GM18505 (cell line): ENCODE measurements at regions not wholly inside any gene's neighbourhood (a gene's known extent, or its start where the extent isn't known, plus 50 kb on each side); places are given as distances from the start of the nearest gene placed in this dataset.
"Not testable (repeated sequence)": the region's sequence is repeated elsewhere in the genome, so short reads cannot be mapped to it uniquely, and the experiment has no call there.

ENCODE experiments used
- ATAC-seq: cut with Tn5 transposase; IDR thresholded peaks from one replicate; pipeline ENCODE4 v1.9.1; 2021; ENCODE audit not compliant: unreplicated experiment
- POLR2A ChIP-seq: IDR thresholded peaks from 4 replicates; pipeline ENCODE4 v1.6.1; 2011; ENCODE audit warnings: borderline replicate concordance; ENCODE audit not compliant: insufficient read depth, insufficient read length; ENCODE audit errors: extremely low read depth

DNA sequence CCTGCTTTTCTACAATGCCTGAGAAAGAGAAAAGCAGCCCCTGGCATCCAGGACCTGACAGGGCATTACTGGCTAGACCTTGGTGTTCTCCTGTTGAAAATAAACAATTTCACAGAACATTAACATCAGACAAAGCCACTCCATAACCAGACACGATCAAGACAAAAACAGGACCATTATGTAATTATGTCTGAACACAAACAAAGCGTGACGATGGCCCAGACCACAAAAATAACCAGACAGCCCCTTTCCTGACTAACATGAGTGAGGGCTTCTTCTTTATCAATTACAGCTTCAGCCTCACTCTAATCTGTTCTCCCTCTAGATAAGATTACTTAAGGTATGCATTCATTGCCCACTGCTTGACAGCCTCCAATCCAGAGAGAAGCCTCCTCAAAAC, 172.7 kb upstream of the LMCD1 start:
- no peak for ATAC-seq
- TF ChIP-seq POLR2A = no peak

DNA sequence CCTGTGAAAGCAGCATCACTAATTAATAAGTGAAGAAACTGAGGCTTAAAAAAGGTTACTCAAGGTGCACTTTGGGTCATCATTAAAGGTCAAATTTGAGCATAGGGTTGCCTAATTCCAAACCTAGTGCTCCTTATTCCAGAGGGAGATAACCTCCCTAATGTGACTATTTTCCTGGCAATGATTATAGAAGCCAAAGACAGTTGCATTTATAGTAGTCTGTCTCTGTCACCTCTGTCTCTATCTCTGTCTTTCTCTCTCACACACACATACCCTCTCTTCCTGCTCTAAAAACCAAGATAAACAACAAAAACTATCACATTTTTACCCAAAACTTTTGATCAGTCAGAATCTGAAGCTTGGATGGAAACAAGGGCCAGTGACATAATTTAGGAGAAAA, 172.0 kb upstream of the LMCD1 start:
- ATAC-seq = no peak
- no peak for TF ChIP-seq POLR2A

DNA sequence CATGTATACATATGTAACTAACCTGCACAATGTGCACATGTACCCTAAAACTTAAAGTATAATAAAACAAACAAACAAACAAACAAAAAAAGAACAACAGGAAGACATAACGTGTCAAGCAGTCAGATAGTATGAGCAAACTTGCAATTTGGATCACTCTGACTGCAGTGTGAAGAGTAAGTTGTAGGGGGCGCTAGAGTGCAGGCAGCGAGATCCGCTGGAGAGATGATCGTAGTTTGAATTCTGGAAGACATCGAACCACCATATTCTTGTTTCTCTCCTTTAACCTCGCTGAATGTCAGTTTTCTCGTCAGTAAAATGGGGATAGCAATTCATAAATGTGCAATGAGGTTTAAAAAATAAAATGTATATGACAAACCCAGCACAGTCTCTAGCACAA, 165.2 kb upstream of the LMCD1 start:
- TF ChIP-seq POLR2A = no peak
- no peak for ATAC-seq

DNA sequence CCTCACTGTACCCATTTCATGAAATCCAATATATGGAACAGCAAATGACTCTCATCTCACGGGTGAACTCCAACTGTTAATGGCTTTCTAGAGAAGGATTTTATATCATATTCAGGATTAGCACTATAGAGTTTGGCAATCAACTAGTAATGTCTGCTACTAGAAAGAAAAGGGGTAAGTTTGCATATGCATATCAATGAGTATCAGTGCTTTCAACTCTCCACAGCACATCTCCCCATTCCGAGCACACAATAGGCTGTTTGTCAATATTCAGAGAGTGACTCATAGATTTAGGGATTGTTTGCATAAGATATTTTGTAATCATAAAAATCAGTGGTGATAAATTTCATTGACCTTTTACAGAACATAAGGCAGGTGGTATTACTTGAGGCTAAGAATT, 163.2 kb upstream of the LMCD1 start:
- no peak for TF ChIP-seq POLR2A

DNA sequence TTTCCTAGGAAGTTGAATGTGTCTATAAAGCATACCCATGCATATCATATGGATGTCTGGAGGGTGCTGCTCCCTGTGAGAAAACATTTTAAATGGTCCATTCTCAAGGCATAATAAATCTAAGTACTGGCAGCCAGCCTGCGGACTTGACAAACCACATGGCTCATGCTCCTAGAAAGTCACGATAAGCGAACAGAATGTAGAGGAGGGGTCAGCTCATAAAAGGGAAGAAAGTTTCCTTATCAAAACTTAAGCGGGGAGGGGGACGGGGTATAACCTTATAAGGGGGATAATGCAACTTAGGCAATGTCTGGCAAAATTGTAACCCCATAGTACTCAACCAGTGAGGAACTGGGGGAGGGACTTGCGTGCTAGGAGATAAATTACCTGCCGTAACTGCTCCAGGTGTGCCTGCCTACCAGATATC, 159.8 kb upstream of the LMCD1 start:
- TF ChIP-seq POLR2A = no peak
- ATAC-seq = no peak

More for the DNA sequence above, 163.2 kb upstream of the LMCD1 start:
- ATAC-seq = no peak

DNA sequence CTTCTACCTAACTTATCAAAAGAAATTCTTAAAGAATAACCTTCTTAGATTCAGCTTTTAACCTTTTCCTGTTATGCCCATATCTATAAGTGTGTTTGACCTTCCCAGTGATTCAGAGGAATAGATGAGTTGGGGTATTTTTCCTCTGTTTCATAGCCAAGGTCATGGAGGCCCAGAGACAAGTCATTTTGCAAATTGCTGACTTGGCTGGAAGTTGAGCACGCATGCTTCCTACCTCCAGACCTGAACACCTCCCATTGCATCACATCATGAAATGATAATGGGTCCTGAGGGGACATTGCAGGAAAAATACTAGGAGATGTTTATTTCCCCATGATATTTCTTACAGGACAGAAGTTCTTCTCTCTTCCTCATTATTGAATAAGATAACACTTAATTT, 158.6 kb upstream of the LMCD1 start:
- TF ChIP-seq POLR2A = no peak
- no peak for ATAC-seq

DNA sequence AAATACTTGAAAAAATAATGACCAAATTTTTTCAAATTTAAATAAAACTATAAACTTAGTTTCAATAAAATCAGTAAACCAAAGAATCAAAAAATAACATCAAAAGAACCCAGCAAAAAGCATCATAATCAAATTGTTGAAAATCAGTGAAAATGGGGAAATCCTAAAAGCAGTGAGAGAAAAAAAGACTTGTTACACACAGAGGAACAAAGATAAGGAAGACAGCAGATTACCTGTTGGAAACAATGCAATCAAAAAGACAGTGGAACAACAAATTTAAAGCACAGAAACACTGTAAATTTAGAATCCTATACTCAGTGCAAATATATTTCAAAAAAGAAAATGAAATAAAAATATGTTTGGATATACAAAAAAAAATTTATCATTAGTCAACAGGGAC, 156.2 kb upstream of the LMCD1 start:
- TF ChIP-seq POLR2A = no peak
- no peak for ATAC-seq

DNA sequence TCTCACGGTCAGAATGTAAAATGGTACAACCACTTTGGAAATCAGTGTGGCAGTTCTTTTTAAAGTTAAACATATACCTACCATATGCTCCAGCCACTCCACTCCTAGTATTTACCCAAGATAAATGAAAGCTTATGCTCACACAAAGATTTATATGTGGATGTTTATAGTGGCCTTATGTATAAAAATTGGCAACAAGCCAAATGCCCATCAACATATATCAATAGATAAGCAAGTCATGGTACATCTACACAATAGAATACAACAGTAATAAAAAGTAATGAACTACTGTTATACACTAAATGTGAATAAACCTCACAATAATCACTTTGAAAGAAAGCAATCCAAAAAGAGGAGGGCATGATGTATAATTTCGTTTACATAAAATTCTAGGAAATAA, 153.5 kb upstream of the LMCD1 start:
- TF ChIP-seq POLR2A = no peak

DNA sequence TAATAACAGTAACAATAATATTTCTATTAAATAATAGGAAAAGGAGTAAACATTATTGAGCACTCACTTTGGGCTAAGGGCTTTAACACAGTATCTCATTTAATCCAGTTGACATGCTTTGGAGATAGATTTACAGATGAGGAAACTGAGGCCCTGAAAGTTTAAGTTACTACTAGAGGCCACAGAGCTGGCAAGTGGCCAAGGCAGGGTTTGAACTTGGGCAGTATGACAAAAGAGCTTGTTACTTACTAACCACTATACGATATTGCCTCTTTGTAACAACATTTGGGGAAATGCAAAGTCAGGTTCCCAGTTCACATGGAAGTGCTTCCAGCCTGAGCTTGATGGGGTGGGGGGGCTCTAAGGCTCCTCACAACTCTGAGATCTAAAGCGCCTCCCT, 149.1 kb upstream of the LMCD1 start:
- no peak for TF ChIP-seq POLR2A
- ATAC-seq = no peak

More for the DNA sequence above, 153.5 kb upstream of the LMCD1 start:
- ATAC-seq = no peak

DNA sequence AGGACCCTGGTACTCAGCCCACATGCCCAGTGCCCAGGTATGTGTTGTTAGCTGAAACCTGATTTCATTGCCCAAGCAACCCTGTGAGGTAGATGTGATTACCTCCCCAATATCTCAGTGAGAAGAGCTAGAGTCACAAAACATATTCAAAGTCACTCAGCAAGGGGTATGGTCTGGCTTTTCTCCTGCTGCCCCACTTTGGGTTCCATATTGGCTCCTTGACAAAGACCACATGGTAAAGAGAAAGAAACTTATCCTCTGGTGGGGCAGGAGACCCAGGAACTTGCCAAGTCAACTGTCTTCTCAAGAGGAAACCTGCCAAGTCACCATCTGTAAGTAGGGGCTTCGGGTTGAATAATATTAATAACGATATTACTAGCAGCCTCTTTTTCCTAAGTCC, 148.3 kb upstream of the LMCD1 start:
- ATAC-seq = no peak
- no peak for TF ChIP-seq POLR2A

DNA sequence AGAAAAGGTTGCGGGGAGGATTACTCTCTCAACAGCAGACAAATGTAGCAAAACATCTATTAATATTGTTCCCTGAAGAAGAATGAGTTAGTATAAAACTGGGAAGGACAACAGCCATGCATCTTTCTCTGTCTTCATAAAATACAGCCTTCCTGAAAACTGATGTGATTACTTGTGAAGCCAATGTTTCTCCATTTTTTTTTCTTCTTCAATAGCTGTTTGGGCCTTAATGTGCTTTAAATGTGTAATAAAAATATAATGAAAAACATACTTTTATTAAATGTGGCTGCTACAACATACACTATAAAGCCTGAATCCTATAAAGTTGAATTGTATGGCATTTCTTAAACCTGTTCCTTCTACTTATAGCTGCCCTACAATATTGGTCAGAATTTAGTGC, 146.3 kb upstream of the LMCD1 start:
- no peak for ATAC-seq
- no peak for TF ChIP-seq POLR2A

DNA sequence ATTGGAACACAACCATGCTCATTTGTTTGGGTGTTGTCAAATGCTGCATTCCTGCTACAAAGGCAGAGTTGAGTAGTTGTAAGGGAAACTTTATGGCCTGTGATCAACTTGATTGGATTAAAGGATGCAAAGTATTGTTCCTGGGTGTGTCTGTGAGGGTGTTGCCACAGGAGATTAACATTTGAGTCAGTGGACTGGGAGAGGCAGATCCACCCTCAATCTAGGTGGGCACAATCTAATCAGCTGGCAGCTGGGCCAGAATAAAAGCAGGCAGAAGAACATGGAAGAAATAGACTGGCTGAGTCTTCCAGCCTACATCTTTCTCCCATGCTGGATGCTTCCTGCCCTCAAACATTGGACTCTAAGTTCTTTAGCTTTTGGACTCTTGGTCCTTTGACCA, 145.6 kb upstream of the LMCD1 start:
- not testable (repeated sequence) for ATAC-seq

DNA sequence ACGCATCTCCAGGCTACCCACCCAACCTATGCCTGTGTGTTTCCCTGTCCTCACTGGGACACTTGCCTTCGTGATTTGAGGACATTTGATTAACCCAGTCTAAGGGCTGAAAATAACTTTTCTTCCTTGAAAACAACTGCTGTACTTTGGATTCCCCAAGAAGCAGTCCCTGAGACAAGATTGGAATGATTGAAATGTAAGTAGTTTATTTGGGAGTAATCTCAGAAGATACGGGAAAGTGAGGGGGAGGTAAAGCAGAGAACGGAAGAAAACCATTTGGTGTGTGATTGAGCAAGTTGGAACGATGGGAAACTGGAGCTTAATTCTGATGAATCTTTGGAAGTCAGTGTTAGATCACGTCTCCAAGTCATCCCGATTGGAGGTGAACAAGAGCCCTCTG, 143.8 kb upstream of the LMCD1 start:
- TF ChIP-seq POLR2A = no peak
- no peak for ATAC-seq

DNA sequence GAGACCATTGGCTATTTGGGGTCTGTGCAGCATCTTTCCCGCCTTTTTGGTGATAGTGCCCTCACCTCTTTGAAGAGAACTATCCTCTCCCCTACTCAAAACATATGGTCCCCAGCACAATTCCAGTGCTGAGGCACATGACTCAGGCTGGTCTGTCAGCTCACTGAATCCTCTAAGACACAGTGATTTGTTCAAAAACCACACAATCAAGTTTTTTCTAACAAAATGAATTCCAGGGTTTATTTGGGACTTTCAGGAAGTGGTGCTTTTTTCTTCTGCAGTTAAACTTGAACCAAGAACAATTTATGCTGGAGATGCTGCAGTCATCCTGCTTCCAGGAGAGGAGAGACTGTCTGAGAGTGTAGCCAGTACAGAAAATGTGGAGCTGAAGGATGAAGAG, 142.5 kb upstream of the LMCD1 start:
- no peak for ATAC-seq
- no peak for TF ChIP-seq POLR2A

DNA sequence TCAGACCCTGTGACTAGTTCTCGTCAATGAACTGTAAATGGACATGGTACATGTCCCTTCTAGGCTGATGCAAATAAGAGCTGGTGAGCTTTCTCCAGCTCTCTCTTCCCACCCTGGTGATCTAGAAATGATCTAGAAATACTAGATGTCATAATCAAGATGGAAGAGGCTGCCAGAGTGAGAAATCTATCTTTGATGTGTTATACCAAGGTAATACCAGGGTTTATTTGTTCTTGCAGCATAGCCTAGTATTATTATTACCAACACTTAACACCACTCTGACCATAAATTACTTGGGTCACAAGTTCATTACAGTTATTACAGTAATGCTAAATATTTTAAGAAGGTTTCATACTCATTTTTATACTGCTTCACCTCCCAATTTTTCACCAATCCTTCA, 138.4 kb upstream of the LMCD1 start:
- no peak for TF ChIP-seq POLR2A
- ATAC-seq = no peak

DNA sequence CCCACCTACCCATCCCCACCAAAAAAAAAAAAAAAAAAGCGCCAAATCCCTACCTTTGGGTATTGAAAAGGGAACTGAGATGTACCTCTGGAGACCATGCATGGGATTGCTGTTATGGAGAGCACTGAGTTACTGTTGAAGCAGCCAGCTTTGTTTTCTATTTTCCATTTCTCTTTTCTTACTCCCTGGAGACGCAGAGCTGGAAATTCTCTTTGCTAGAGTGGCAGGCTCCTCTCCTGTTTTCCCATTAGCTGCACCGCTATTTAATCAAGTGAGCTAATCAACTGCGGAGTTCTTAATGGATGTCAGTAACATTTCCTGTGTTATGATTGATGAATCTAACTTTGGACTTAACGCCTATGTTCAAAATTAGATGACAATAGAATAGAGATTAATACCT, 136.1 kb upstream of the LMCD1 start:
- no peak for TF ChIP-seq POLR2A

DNA sequence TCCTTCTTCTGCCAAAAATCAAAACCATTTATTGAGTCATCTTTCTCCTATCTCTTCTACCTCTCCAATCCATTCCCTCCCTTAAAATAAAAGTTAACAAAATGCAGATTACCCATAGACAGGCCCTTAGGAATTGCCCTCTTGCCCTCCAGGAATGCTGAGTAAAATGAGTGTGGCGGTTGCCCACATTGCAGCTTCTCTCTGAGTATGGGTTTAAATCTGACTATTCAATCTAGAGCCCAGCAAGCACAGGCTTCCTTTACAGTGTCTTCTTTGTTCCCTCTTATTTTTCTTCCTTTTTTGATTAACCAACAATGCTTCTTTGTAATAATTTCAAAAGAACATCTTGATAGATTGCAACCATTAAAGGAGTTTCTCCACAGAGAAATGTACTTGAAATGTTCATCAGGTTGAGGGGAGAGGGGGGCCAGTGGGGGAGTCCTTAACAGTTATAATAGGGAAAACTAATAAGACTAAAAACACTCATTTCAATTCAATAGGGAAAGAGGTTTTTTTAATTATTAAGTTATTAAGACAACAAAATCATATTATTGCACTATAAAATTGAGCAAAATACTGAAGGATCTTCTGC, 135.3 kb upstream of the LMCD1 start:
- no peak for ATAC-seq
- no peak for TF ChIP-seq POLR2A

More for the DNA sequence above, 136.1 kb upstream of the LMCD1 start:
- no peak for ATAC-seq
